Sigmoid colon (tissue), 3 donors: ENCODE measurements at regions not wholly inside any gene's neighbourhood (a gene's known extent, or its start where the extent isn't known, plus 50 kb on each side); places are given as distances from the start of the nearest gene placed in this dataset.

Source experiments
- CTCF ChIP-seq, 4 experiments: fragments of 450-650 bp in 3 of 4; fragments of 200-600 bp in 1 of 4; IDR thresholded peaks; one replicate each; pipeline ENCODE4 v1.5.1; 2016 to 2019; ENCODE audit warnings: antibody characterized with exemption in 4 of 4, mild to moderate bottlenecking in 3 of 4, moderate library complexity in 2 of 4
- POLR2A ChIP-seq, 2 donors: fragments of 450-650 bp; IDR thresholded peaks; one replicate each; pipeline ENCODE4 v1.6.1; 2016; ENCODE audit warnings: antibody characterized with exemption in 2 of 2, mild to moderate bottlenecking in 2 of 2, moderate library complexity in 2 of 2

- TF ChIP-seq POLR2A (IDR thresholded peaks at IDR 0.05), result no peak
- TF ChIP-seq CTCF (IDR thresholded peaks at IDR 0.05), result no peak
Observed at GRCh38 chr3:40994611-40995010, 204.7 kb upstream of the CTNNB1 start.
